GM19452 (cell line): ENCODE measurements at regions not wholly inside any gene's neighbourhood (a gene's known extent, or its start where the extent isn't known, plus 50 kb on each side); places are given as distances from the start of the nearest gene placed in this dataset.

ENCODE experiments used
- ATAC-seq: cut with Tn5 transposase; IDR thresholded peaks from one replicate; pipeline ENCODE4 v1.9.1; 2021; ENCODE audit not compliant: unreplicated experiment

GRCh38 chr4:179867300-179867878, 2375.8 kb upstream of the TENM3 start:
- peak; percentile 81 for ATAC-seq

- no peak for ATAC-seq
Measured at GRCh38 chr4:179871726-179872125, 2371.5 kb upstream of the TENM3 start.

DNA sequence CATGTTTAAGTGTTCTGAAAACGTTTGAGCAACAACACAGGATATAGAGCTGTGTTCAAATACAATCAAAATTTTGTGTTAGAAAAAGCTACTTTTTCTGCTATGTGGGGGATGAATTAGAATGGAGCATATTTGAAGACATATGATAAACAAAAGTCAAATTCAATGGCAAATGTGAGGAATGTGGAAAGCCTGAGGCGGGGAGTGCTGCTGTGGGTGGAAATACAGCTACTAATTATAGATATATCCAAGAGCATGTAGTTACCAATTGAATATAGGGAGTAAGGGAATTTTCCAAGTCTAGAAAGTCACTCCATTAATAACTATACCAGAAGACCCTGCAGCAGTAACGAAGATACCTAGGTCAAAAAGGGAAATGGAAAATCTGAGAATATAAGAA, 2370.4 kb upstream of the TENM3 start:
- ATAC-seq, result no peak

DNA sequence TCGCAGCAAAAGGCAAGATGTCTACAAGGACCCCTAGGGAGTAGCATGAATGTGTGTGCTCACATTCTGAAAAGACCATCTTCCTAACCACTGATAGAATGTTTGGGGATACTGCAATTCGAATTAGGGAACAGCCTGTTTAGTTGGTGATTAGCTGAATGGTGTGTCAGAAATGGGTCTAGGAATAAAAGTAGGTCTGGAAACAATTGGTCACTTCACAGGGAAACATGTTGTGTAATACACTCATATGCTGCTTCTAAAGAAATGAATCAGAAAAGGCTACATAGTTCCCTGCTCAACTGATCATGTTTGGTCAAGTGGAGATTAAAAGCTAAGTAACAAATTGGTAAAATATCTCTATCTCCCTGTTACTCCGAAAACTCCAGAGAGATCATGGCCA, 2362.4 kb upstream of the TENM3 start:
- no peak for ATAC-seq

DNA sequence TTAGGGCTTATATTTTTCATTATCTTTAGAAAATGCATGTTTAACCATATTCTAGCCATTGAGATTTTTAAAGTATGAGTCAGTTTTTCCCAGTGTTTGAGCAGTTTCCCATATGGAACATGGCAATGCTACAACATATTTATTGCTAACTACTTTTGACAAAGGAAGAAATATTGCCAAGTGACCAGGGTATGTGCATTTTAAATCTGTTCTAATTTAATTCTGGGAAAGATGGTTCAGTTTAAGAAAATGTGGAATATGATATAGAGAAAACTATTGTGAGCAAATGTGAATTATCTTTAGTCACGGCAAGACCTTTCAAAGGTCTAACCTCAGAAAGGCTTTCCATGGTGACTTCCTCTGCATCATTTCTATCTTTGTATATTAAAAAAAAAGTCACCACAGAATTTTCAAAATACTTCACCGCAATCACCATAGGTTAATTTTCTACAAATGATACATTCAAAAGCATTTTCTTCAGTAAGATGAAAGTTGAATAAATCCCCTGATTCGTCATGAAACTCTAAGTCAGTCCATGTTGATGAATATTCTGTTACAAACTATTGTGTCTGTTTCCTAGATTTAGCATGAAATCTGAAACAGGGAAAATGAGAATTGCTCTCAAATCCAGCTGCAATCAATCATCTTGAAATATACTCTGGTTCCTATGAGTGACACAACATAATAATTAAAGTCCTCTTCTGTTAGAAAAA, 2349.0 kb upstream of the TENM3 start:
- ATAC-seq, result no peak

DNA sequence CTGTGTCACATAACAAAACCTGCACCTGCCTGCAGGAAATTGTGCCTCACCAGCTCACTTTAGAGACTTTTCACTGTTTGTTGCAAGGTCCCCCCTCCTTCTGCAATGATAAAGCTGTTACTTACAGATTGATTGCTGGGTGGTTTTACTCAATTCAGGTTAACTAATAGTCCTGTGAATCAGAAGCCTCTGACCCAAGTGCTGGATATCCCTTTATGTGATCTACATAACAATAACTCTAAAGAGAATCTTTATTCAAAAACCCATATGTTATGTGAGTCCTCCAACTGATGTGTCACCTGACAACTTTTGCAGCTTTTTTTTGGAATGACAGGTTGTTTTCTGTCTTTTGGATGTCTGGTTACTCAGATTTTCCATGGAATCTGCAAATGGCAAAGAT, 2323.6 kb upstream of the TENM3 start:
- ATAC-seq, result no peak

GRCh38 chr4:179927473-179927872, 2315.7 kb upstream of the TENM3 start:
- ATAC-seq, result no peak

GRCh38 chr4:179941911-179942310, 2301.3 kb upstream of the TENM3 start:
- no peak for ATAC-seq

DNA sequence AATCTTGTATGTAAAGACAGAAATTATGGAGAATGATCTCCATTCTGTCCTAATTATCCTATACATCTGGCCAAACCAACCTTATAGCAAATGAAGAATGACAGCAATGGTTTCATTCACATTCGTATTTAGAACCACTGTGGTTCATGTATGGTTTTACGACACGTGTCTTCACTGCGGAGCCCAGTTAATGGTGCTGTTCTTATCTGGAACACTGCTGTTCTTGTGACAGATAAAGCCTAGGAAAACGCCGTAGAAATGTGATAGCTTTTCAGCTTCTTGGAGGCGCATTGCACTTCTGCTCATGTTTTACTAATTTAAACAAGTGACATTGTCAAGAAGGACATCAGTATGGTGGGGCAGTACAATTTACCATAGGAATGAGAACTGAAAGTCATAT, 2266.4 kb upstream of the TENM3 start:
- ATAC-seq, result no peak

GRCh38 chr4:179977378-179977777, 2265.8 kb upstream of the TENM3 start:
- no peak for ATAC-seq

- ATAC-seq, result no peak
Measured at GRCh38 chr4:179981161-179981560, 2262.0 kb upstream of the TENM3 start.

DNA sequence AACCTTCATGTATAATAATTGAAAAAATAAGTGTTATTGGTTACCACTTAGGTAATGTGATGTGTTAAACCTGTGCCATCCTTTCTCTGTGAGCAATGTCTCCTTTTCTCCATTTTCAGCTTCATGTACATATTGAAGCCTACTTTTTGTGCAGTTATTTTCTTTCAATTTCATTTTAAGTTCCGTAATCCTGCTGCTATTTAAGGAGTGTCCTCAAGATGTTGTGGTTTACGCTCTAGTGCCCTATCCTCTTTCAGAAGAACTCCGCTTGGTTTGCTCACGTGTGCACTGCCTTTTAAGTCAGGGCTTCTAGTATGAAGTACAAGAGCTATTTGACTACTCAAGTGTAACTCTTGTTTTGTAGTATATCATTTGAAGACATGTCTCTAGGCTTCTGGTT, 2253.2 kb upstream of the TENM3 start:
- ATAC-seq, result peak; percentile 98

DNA sequence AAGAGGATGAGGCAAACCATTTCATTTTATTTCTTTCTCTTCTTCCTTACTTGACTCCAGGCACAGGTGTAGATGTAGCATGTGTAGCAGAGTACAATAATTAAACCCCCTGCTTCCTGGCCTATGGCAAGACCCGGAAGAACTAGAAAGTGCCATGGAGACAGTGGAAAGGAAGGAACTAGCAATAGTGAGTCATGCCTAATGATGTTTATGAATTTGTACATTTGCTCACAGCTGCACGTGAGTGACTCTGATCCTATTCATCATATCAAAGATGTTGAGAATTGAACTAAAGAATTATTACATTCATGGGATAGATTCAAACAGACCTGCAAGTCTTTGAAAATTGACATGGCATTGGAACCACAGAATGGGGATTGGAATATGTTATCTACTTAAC, 2233.9 kb upstream of the TENM3 start:
- no peak for ATAC-seq

DNA sequence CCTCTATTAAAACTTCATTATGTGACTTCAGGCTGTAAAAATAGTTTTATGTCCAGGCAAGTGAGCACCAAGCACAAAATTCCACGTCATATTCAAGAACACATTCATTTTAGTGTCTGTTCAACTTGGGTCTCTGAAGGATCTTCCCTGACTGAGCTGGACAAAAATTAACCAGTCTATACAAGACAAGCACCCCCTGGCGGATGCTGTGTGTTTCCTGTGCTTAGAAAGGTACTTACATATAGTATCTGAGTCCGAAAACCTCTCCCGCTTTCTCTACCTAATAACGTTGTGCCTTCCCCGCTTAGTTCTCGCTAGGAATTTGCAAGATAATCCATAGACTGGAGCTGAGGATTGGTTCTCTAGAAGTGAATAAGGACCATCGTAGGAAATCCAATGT, 2214.5 kb upstream of the TENM3 start:
- no peak for ATAC-seq

- no peak for ATAC-seq
Measured at GRCh38 chr4:180031330-180031729, 2211.9 kb upstream of the TENM3 start.

DNA sequence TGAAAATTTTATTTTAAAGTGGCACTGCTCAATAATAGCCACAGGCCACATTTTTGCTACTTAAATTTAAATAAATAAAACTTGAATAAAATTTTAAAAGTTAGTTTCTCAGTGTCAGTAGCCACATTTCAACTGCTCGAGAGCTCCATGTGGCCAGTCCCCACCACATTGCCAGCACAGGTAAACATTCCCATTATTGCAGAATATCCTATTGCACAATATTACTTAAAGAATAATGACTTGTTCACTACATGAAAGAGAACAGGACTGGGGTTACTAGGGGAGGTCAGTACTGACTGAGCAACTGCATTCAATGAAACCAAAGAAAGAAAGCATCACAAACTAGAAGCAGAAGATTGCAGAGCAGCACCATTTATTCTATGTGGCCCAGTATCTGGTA, 2201.6 kb upstream of the TENM3 start:
- no peak for ATAC-seq

DNA sequence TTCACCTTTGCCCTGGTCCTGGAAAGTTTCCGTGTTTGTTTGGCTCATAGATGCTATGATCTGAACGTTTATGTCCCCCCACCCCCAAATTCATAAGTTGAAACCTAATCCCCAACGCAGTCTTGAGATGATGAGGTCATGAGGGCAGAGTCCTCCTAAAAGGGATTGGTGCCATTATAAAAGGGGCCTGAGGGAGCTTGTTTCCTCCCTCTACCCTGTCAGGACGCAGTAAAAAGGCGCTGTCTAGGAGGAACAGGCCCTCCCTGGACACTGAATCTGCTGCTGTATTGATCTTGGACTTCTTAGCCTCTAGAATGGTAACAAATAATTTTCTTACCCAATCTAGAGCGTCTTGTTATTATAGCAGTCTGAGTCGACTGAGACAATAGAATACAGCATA, 2190.6 kb upstream of the TENM3 start:
- ATAC-seq, result no peak

DNA sequence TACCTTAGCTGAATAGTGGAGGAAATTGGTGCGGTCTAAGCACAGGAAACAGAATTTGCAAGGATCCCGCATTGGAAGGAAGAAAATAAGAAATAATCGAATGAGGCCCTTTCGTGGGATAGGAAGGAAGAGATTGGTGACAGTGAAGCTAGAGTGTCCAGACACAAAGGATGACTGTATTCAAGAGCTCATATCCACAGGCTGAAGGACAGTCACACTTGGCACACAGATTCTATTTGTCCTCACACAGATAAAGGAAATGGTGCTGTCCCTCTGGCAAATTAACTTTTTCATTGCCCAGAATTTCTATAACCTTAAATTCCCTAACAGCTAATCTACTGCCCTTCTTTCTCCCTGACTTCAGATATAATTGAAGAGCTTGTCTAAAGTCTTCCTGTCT, 2188.9 kb upstream of the TENM3 start:
- no peak for ATAC-seq

GRCh38 chr4:180057299-180057721, 2185.9 kb upstream of the TENM3 start:
- ATAC-seq, result no peak

GRCh38 chr4:180057891-180058671, 2185.1 kb upstream of the TENM3 start:
- no peak for ATAC-seq

- ATAC-seq, result no peak
Measured at GRCh38 chr4:180058691-180059215, 2184.4 kb upstream of the TENM3 start.
